Lower leg skin (tissue), 4 donors: ENCODE measurements at regions not wholly inside any gene's neighbourhood (a gene's known extent, or its start where the extent isn't known, plus 50 kb on each side); places are given as distances from the start of the nearest gene placed in this dataset.

ENCODE experiments used
- DNase-seq, 2 donors: peaks; one replicate each; pipeline ENCODE4 v3.0.0-alpha.2; 2019; ENCODE audit warnings: low spot score in 2 of 2
- H3K4me3 ChIP-seq: fragments of 200-600 bp; sonication (generic); 2 replicates; pipeline ENCODE4 v1.5.1; 2017; ENCODE audit warnings: mild to moderate bottlenecking, low read depth; ENCODE audit not compliant: poor library complexity, severe bottlenecking
- CTCF ChIP-seq, 3 donors: fragments of 450-650 bp; IDR thresholded peaks; one replicate each; pipeline ENCODE4 v1.5.1; 2016; ENCODE audit warnings: antibody characterized with exemption in 3 of 3, mild to moderate bottlenecking in 3 of 3, moderate library complexity in 2 of 3
- POLR2A ChIP-seq, 2 donors: fragments of 450-650 bp; IDR thresholded peaks; one replicate each; pipeline ENCODE4 v1.6.1; 2016 to 2017; ENCODE audit warnings: antibody characterized with exemption in 2 of 2, mild to moderate bottlenecking in 1 of 2, moderate library complexity in 1 of 2
- WGBS, 2 donors: methylation state at CpG; one replicate each; pipeline ENCODE4 v1.1.5; 2018; 5-methylcytosine and 5-hydroxymethylcytosine counted together
- intact Hi-C: fragments of 100-400 bp; cut with DNase I; formaldehyde crosslinking; loops from one replicate; pipeline ENCODE4 v1.15.0; 2023; ENCODE audit warnings: low total_unique reads

GRCh38 chr3:26260139-26260538 is 362.4 kb upstream of the LRRC3B start:
- intact Hi-C loops = no loop called here
- DNase-seq = no peak
- TF ChIP-seq POLR2A (IDR thresholded peaks at IDR 0.05) = no peak
- no peak for TF ChIP-seq CTCF (IDR thresholded peaks at IDR 0.05)
- no peak overlapping the region for H3K4me3 ChIP-seq
- 9 to 17% methylated on average over 1 of the region's 1 CpG for WGBS, 2 donors

GRCh38 chr3:26264708-26265107 is 357.9 kb upstream of the LRRC3B start:
- H3K4me3 ChIP-seq = no peak overlapping the region
- no peak for DNase-seq
- intact Hi-C loops = no loop called here
- no peak for TF ChIP-seq POLR2A (IDR thresholded peaks at IDR 0.05)
- TF ChIP-seq CTCF (IDR thresholded peaks at IDR 0.05) = no peak
- WGBS, 2 donors = 69 to 72% methylated on average over 4 of the region's 4 CpGs

GRCh38 chr3:26271848-26272247 is 350.7 kb upstream of the LRRC3B start:
- no peak for DNase-seq
- H3K4me3 ChIP-seq = no peak overlapping the region
- TF ChIP-seq CTCF (IDR thresholded peaks at IDR 0.05) (no peak), POLR2A (IDR thresholded peaks at IDR 0.05) (no peak)
- intact Hi-C loops = no loop called here

GRCh38 chr3:26273196-26273595 is 349.4 kb upstream of the LRRC3B start:
- intact Hi-C loops = no loop called here
- TF ChIP-seq POLR2A (IDR thresholded peaks at IDR 0.05) (no peak), CTCF (IDR thresholded peaks at IDR 0.05) (no peak)
- H3K4me3 ChIP-seq = no peak overlapping the region
- no peak for DNase-seq

GRCh38 chr3:26279091-26279490 is 343.5 kb upstream of the LRRC3B start:
- H3K4me3 ChIP-seq = no peak overlapping the region
- WGBS, 2 donors = 34 to 42% methylated on average over 1 of the region's 1 CpG
- DNase-seq = no peak
- intact Hi-C loops = loop anchor here (5.0 kb wide), 1 partner anchor 893 kb away; no protein-coding TSS in a partner anchor
- TF ChIP-seq CTCF (IDR thresholded peaks at IDR 0.05) (no peak), POLR2A (IDR thresholded peaks at IDR 0.05) (no peak)

GRCh38 chr3:26280517-26280916 is 342.1 kb upstream of the LRRC3B start:
- 72 to 83% methylated on average over 2 of the region's 2 CpGs for WGBS, 2 donors
- no peak overlapping the region for H3K4me3 ChIP-seq
- intact Hi-C loops = no loop called here
- TF ChIP-seq CTCF (IDR thresholded peaks at IDR 0.05) = no peak
- no peak for TF ChIP-seq POLR2A (IDR thresholded peaks at IDR 0.05)
- no peak for DNase-seq
